SU-DHL-6 (cell line): ENCODE measurements at regions not wholly inside any gene's neighbourhood (a gene's known extent, or its start where the extent isn't known, plus 50 kb on each side); places are given as distances from the start of the nearest gene placed in this dataset.

Experiments
- H2AFZ ChIP-seq: fragments of 200-600 bp; sonication (generic); 2 replicates; pipeline ENCODE4 v1.6.1; 2014; ENCODE audit warnings: low read depth, mild to moderate bottlenecking, moderate library complexity, mixed read lengths, antibody characterized with exemption, low read length; ENCODE audit not compliant: severe bottlenecking
- H3F3A ChIP-seq: fragments of 200-600 bp; shearing (Covaris generic); 2 replicates; pipeline ENCODE4 v1.6.0; 2016; ENCODE audit warnings: antibody characterized with exemption, mild to moderate bottlenecking; ENCODE audit not compliant: insufficient read depth
- H3K27ac ChIP-seq: fragments of 200-600 bp; sonication (generic); 2 replicates; pipeline ENCODE4 v1.5.1; 2016; ENCODE audit warnings: low read depth, mild to moderate bottlenecking, low read length, moderate library complexity, mixed read lengths
- H3K27me3 ChIP-seq: fragments of 200-600 bp; sonication (generic), shearing (Covaris generic); 2 replicates; pipeline ENCODE4 v1.6.0; 2014; ENCODE audit warnings: mild to moderate bottlenecking, low read length
- H3K36me3 ChIP-seq: fragments of 200-600 bp; sonication (generic); 2 replicates; pipeline ENCODE4 v1.6.1; 2014; ENCODE audit warnings: mild to moderate bottlenecking, low read length, mixed read lengths
- H3K4me2 ChIP-seq: fragments of 300-600, 200-600 bp; shearing (Covaris generic), sonication (generic); 2 replicates; pipeline ENCODE4 v1.6.0; 2014; ENCODE audit warnings: low read length, low read depth, mild to moderate bottlenecking; ENCODE audit not compliant: poor library complexity, severe bottlenecking
- H3K4me3 ChIP-seq: fragments of 200-600 bp; sonication (generic); 2 replicates; pipeline ENCODE4 v1.5.1; 2014; ENCODE audit warnings: antibody characterized with exemption, low read length, mild to moderate bottlenecking, mixed read lengths; ENCODE audit not compliant: insufficient read depth, poor library complexity, severe bottlenecking
- H3K79me2 ChIP-seq: fragments of 200-600 bp; sonication (generic); 2 replicates; pipeline ENCODE4 v1.6.1; 2014; ENCODE audit warnings: mild to moderate bottlenecking, low read length, moderate library complexity; ENCODE audit not compliant: insufficient read depth
- H3K9ac ChIP-seq: fragments of 200-600 bp; sonication (generic); 2 replicates; pipeline ENCODE4 v1.7.0; 2014; ENCODE audit warnings: mild to moderate bottlenecking, low read length
- H3K9me2 ChIP-seq: fragments of 200-600 bp; sonication (generic); replicated peaks from 2 replicates; pipeline ENCODE4 v1.6.1; 2014; ENCODE audit warnings: low read length; ENCODE audit not compliant: insufficient read depth
- H3K9me3 ChIP-seq: fragments of 200-600 bp; sonication (generic); 2 replicates; pipeline ENCODE4 v1.6.1; 2014; ENCODE audit warnings: low read length, mixed read lengths; ENCODE audit not compliant: insufficient read depth
- H4K20me1 ChIP-seq: fragments of 200-600 bp; sonication (generic); 2 replicates; pipeline ENCODE4 v1.6.1; 2014; ENCODE audit warnings: low read depth, mild to moderate bottlenecking, antibody characterized with exemption, low read length, moderate library complexity, mixed read lengths
- CTCF ChIP-seq: fragments of 200-600 bp; sonication (generic); IDR thresholded peaks from one replicate; pipeline ENCODE4 v1.5.1; 2017; ENCODE audit warnings: antibody characterized with exemption, mild to moderate bottlenecking, low read length, moderate library complexity; ENCODE audit not compliant: insufficient read depth, poor library complexity, severe bottlenecking
- EZH2phosphoT487 ChIP-seq: fragments of 200-600 bp; sonication (generic), shearing (Covaris generic); conservative IDR thresholded peaks from 2 replicates; pipeline ENCODE4 v1.6.1; 2018; ENCODE audit warnings: mild to moderate bottlenecking, antibody characterized with exemption, low read length, moderate library complexity, mixed read lengths

GRCh38 chr7:106170651-106171050, 58.5 kb upstream of the SYPL1 start:
- no peaks in the 10 kb centered on the region for H4K20me1 ChIP-seq
- H3K27me3 ChIP-seq, result no peaks in the 10 kb centered on the region
- H3K27ac ChIP-seq, result no peak overlapping the region
- TF ChIP-seq CTCF, result no peak
- no peak for TF ChIP-seq EZH2phosphoT487
- H3K9me2 ChIP-seq, result no peaks in the 10 kb centered on the region
- no peak overlapping the region for H3K4me2 ChIP-seq
- H3K79me2 ChIP-seq, result no peaks in the 10 kb centered on the region
- no peak overlapping the region for H3K4me3 ChIP-seq
- no peaks in the 10 kb centered on the region for H3F3A ChIP-seq
- H2AFZ ChIP-seq, result no peak overlapping the region
- no peaks in the 10 kb centered on the region for H3K9me3 ChIP-seq
- no peak overlapping the region for H3K9ac ChIP-seq
- H3K36me3 ChIP-seq, result no peaks in the 10 kb centered on the region

GRCh38 chr7:106169821-106170610, 57.9 kb upstream of the SYPL1 start:
- Histone ChIP-seq H4K20me1 (no peaks in the 10 kb centered on the region), H3K9me3 (no peaks in the 10 kb centered on the region), H3K27me3 (no peaks in the 10 kb centered on the region), H3K79me2 (no peaks in the 10 kb centered on the region), H3F3A (no peaks in the 10 kb centered on the region), H3K36me3 (no peaks in the 10 kb centered on the region), H3K9me2 (no peaks in the 10 kb centered on the region), H3K27ac (no peak overlapping the region), H3K9ac (no peak overlapping the region), H3K4me2 (no peak overlapping the region), H3K4me3 (no peak overlapping the region), H2AFZ (no peak overlapping the region)
- TF ChIP-seq EZH2phosphoT487 (no peak), CTCF (no peak)

GRCh38 chr7:106167439-106168136, 55.5 kb upstream of the SYPL1 start:
- no peaks in the 10 kb centered on the region for H3K27me3 ChIP-seq
- H3K4me3 ChIP-seq, result no peak overlapping the region
- no peaks in the 10 kb centered on the region for H3K9me2 ChIP-seq
- peaks cover 11% of the 10 kb centered on the region; the same call in 1 of the 2 replicates for H3K9me3 ChIP-seq
- H3K27ac ChIP-seq, result no peak overlapping the region
- TF ChIP-seq EZH2phosphoT487 (no peak), CTCF (no peak)
- no peaks in the 10 kb centered on the region for H4K20me1 ChIP-seq
- no peak overlapping the region for H2AFZ ChIP-seq
- no peaks in the 10 kb centered on the region for H3K79me2 ChIP-seq
- peaks cover 7% of the 10 kb centered on the region; the same call in 1 of the 2 replicates for H3K36me3 ChIP-seq
- H3F3A ChIP-seq, result no peaks in the 10 kb centered on the region
- H3K9ac ChIP-seq, result no peak overlapping the region
- H3K4me2 ChIP-seq, result no peak overlapping the region
